Thyroid gland (tissue), 4 donors: ENCODE measurements at regions not wholly inside any gene's neighbourhood (a gene's known extent, or its start where the extent isn't known, plus 50 kb on each side); places are given as distances from the start of the nearest gene placed in this dataset.
A peak's percentile ranks its signal among the peaks of the same experiment; 100 is the strongest.
"Not testable (repeated sequence)": the region's sequence is repeated elsewhere in the genome, so short reads cannot be mapped to it uniquely, and the experiment has no call there.

Source experiments
- DNase-seq, 2 donors: peaks; one replicate each; pipeline ENCODE4 v3.0.0-alpha.2; 2019
- H3K27ac ChIP-seq, 3 donors: fragments of 200-600 bp; sonication (generic); 1 replicate in 2 of 3; 2 replicates in 1 of 3; pipeline ENCODE4 v1.5.1; 2016 to 2019; ENCODE audit warnings: mild to moderate bottlenecking in 1 of 3, moderate library complexity in 1 of 3
- H3K27me3 ChIP-seq: fragments of 200-600 bp; sonication (generic); one replicate; pipeline ENCODE4 v1.5.1; 2019
- H3K36me3 ChIP-seq, 2 donors: fragments of 200-600 bp; sonication (generic); one replicate each; pipeline ENCODE4 v1.5.1; 2016 to 2019
- H3K4me1 ChIP-seq, 2 donors: fragments of 200-600 bp; sonication (generic); one replicate each; pipeline ENCODE4 v1.5.1; 2017 to 2019
- H3K4me3 ChIP-seq, 3 donors: fragments of 200-600 bp; sonication (generic); replicated peaks in 1 of 3; 1 replicate in 2 of 3; 2 replicates in 1 of 3; pipeline ENCODE4 v1.5.1; 2016; ENCODE audit warnings: mild to moderate bottlenecking in 1 of 3
- H3K9me3 ChIP-seq: fragments of 200-600 bp; sonication (generic); one replicate; pipeline ENCODE4 v1.5.1; 2017
- POLR2A ChIP-seq, 2 donors: fragments of 450-650 bp; IDR thresholded peaks; one replicate each; pipeline ENCODE4 v1.6.1; 2017; ENCODE audit warnings: antibody characterized with exemption in 2 of 2, mild to moderate bottlenecking in 2 of 2, moderate library complexity in 1 of 2
- WGBS, 2 donors: methylation state at CpG; one replicate each; pipeline ENCODE4 v1.1.5; 2017; 5-methylcytosine and 5-hydroxymethylcytosine counted together
- intact Hi-C: fragments of 100-400 bp; cut with DNase I; formaldehyde crosslinking; loops from one replicate; pipeline ENCODE4 v1.15.1; 2023
- TF ChIP-seq, protein P1 (sequence below), 6 experiments: fragments of 200-600 bp in 3 of 6; fragments of 450-650 bp in 3 of 6; sonication (generic) in 3 of 6; IDR thresholded peaks; one replicate each; pipeline ENCODE4 v1.5.1; 2016 to 2019; ENCODE audit warnings: antibody characterized with exemption in 6 of 6, mild to moderate bottlenecking in 2 of 6, inconsistent platforms in 1 of 6, moderate library complexity in 1 of 6

DNA sequence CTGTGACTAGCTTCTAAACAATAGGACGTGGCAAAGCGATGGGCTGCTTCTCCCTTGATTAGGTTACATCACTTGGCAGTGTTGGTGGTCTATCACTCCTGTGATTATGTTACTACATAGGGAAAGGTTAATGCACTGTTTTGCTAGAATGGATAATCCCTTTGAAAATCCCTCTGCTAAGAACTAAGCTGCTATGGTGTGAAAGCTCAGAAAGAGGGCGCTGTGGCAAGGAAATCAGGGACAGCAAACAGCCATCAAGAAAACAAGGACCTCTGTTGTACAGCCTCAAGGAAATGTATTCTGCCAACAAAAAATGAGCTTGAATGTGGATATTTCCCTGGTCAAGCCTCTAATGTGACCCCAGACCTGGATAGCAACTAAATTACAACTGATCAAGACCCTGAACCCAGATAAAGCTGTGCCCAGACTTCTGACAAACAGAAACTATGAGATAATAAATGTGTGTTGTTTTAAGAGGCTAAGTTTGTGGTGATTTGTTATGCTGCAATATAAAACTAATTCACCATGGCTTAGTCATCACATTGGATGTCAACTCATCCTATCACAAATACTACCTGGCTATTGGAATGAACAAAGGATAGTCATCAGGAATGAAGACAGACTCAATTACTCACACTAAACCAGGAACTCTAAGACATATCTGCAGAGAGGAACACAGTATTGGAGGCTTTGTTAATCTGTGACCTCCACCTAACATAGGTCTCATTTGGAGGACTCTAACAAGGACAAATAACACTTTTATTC is 1215.9 kb downstream of the EFNA5 start:
- peak in 1 of 2 donors; percentile 1 for DNase-seq
- TF ChIP-seq, protein P1, sequence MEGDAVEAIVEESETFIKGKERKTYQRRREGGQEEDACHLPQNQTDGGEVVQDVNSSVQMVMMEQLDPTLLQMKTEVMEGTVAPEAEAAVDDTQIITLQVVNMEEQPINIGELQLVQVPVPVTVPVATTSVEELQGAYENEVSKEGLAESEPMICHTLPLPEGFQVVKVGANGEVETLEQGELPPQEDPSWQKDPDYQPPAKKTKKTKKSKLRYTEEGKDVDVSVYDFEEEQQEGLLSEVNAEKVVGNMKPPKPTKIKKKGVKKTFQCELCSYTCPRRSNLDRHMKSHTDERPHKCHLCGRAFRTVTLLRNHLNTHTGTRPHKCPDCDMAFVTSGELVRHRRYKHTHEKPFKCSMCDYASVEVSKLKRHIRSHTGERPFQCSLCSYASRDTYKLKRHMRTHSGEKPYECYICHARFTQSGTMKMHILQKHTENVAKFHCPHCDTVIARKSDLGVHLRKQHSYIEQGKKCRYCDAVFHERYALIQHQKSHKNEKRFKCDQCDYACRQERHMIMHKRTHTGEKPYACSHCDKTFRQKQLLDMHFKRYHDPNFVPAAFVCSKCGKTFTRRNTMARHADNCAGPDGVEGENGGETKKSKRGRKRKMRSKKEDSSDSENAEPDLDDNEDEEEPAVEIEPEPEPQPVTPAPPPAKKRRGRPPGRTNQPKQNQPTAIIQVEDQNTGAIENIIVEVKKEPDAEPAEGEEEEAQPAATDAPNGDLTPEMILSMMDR (IDR thresholded peaks at IDR 0.05), result peak in 2 of 6 experiments; percentile 12 to 29
- TF ChIP-seq POLR2A (IDR thresholded peaks at IDR 0.05), result no peak
- 29 to 31% methylated on average over 3 of the region's 3 CpGs for WGBS, 2 donors

DNA sequence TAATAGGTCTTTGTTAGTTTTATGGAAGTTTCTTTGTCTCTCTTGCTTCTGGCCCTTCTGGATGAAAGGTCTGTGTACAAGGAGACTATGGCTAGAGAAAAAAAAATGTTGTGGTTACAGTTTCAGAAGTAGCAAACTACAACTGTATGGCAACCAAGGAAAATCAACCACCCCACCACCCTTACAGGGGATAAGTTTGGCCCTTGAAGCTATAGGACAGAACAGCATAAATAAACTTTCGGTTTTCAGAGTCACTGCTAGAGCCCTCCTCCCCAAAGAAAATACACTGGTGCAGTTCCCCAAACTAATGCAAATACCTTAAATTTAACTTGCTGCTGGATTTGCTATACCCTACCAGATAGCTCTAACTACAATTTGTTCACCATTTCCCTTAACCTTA is 1216.7 kb downstream of the EFNA5 start:
- 74 to 93% methylated on average over 1 of the region's 1 CpG for WGBS, 2 donors
- Histone ChIP-seq H3K36me3 (no peaks in the 10 kb centered on the region), H3K4me1 (no peaks in the 10 kb centered on the region), H3K27ac (no peak overlapping the region), H3K9me3 (no peaks in the 10 kb centered on the region), H3K27me3 (no peaks in the 10 kb centered on the region), H3K4me3 (no peak overlapping the region)
- TF ChIP-seq, protein P1 (IDR thresholded peaks at IDR 0.05), result no peak
- no peak for TF ChIP-seq POLR2A (IDR thresholded peaks at IDR 0.05)
- intact Hi-C loops, result no loop called here
- no peak for DNase-seq

More for the DNA sequence above, 1215.9 kb downstream of the EFNA5 start:
- H3K4me3 ChIP-seq, result no peak overlapping the region
- no peaks in the 10 kb centered on the region for H3K9me3 ChIP-seq
- no peaks in the 10 kb centered on the region for H3K27me3 ChIP-seq
- no peaks in the 10 kb centered on the region for H3K4me1 ChIP-seq
- no peak overlapping the region for H3K27ac ChIP-seq
- H3K36me3 ChIP-seq, result no peaks in the 10 kb centered on the region
- intact Hi-C loops, result no loop called here

DNA sequence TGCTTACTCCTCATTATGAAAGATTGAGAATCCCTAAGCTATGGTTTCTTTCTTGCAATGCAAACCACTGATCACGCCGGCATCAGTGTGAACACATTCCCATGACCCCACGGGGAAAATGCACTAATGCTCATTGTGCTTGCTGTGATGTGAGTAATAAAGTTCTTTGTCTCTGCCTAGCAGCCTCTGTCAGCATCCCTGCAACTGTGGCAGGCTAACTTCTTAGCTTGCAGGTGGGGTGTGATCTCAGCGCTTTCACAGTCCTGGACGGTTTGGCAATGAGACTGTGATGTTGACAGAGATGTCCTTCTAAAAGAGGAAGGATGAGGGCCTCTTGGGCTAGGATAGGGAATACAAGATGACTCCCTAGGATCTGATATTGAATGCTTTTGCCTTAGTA is 1218.7 kb downstream of the EFNA5 start:
- Histone ChIP-seq H3K4me1 (no peaks in the 10 kb centered on the region), H3K27me3 (no peaks in the 10 kb centered on the region), H3K27ac (no peak overlapping the region), H3K4me3 (no peak overlapping the region), H3K9me3 (no peaks in the 10 kb centered on the region), H3K36me3 (no peaks in the 10 kb centered on the region)
- TF ChIP-seq, protein P1 (IDR thresholded peaks at IDR 0.05), result no peak
- TF ChIP-seq POLR2A (IDR thresholded peaks at IDR 0.05), result no peak
- 85 to 87% methylated on average over 5 of the region's 5 CpGs for WGBS, 2 donors
- intact Hi-C loops, result no loop called here
- no peak for DNase-seq

DNA sequence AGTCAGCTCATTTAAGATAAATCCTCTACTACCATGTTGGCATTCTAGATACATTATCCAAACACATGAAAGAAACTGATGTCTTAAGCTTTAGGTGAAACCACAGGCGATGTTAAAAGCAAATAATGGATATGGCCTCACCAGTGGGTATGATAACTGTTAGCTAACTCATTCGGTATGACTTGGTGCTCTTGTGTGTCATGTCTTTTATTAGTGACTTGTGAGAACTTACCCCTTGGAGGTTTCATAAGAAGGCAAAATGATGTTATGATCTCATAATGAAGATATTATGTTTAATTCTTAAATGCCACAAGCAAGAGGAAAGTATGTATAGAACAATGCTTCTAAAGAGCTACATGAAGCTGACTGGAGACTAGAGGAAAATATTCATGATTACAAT is 1227.0 kb downstream of the EFNA5 start:
- WGBS, 2 donors, result 90 to 96% methylated on average over 2 of the region's 2 CpGs
- intact Hi-C loops, result no loop called here
- no peaks in the 10 kb centered on the region for H3K4me1 ChIP-seq
- no peaks in the 10 kb centered on the region for H3K9me3 ChIP-seq
- no peak for TF ChIP-seq POLR2A (IDR thresholded peaks at IDR 0.05)
- TF ChIP-seq, protein P1 (IDR thresholded peaks at IDR 0.05), result no peak
- no peaks in the 10 kb centered on the region for H3K27me3 ChIP-seq
- no peak overlapping the region for H3K4me3 ChIP-seq
- no peak for DNase-seq
- no peak overlapping the region for H3K27ac ChIP-seq
- H3K36me3 ChIP-seq, result no peaks in the 10 kb centered on the region

DNA sequence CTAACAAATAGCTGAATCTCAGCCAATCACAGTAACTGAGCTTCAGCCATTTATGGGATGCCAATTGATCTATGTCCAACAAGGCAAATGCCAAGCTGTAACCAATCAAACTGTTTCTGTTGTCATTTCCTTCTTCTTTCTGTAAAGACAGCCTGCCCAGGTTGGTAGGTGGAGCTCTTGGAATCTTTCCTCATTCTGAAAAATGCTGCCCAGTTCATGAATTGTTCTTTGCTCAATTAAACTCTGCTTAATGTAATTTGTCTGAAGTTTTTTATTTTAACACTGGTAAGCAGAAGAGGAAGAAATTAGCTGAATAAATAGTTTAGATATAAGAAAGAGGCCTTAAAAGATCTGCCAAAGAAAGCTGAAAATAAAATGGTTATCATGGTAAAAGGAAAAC is 1235.6 kb downstream of the EFNA5 start:
- H3K27ac ChIP-seq, result no peak overlapping the region
- no peak for TF ChIP-seq POLR2A (IDR thresholded peaks at IDR 0.05)
- TF ChIP-seq, protein P1 (IDR thresholded peaks at IDR 0.05), result no peak
- H3K4me3 ChIP-seq, result no peak overlapping the region
- H3K9me3 ChIP-seq, result no peaks in the 10 kb centered on the region
- H3K36me3 ChIP-seq, result no peaks in the 10 kb centered on the region
- intact Hi-C loops, result no loop called here
- H3K27me3 ChIP-seq, result no peaks in the 10 kb centered on the region
- DNase-seq, result no peak
- H3K4me1 ChIP-seq, result no peaks in the 10 kb centered on the region

DNA sequence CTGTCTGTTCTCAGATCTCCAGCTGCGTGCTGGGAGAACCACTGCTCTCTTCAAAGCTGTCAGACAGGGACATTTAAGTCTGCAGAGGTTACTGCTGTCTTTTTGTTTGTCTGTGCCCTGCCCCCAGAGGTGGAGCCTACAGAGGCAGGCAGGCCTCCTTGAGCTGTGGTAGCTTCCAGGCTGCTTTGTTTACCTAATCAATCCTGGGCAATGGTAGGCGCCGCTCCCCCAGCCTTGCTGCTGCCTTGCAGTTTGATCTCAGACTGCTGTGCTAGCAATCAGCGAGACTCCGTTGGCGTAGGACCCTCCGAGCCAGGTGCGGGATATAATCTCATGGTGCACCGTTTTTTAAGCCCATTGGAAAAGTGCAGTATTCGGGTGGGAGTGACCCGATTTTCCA is 1240.0 kb downstream of the EFNA5 start:
- intact Hi-C loops, H3K36me3 ChIP-seq, H3K4me1 ChIP-seq, H3K4me3 ChIP-seq, H3K27ac ChIP-seq, H3K27me3 ChIP-seq, DNase-seq, H3K9me3 ChIP-seq: not testable (repeated sequence)
- 87 to 91% methylated on average over 10 of the region's 11 CpGs for WGBS, 2 donors
